Transverse colon (tissue), 4 donors: ENCODE measurements at regions not wholly inside any gene's neighbourhood (a gene's known extent, or its start where the extent isn't known, plus 50 kb on each side); places are given as distances from the start of the nearest gene placed in this dataset.

Experiments used
- CTCF ChIP-seq, 5 experiments: fragments of 200-600 bp in 3 of 5; fragments of 450-650 bp in 2 of 5; sonication (generic) in 3 of 5; IDR thresholded peaks; 1 replicate in 2 of 5; 2 replicates in 3 of 5; pipeline ENCODE4 v1.5.1; 2016 to 2017; ENCODE audit warnings: antibody characterized with exemption in 5 of 5, inconsistent platforms in 3 of 5, mild to moderate bottlenecking in 2 of 5, moderate library complexity in 1 of 5
- POLR2A ChIP-seq: fragments of 450-650 bp; IDR thresholded peaks from one replicate; pipeline ENCODE4 v1.6.1; 2016; ENCODE audit warnings: antibody characterized with exemption, mild to moderate bottlenecking, moderate library complexity
- POLR2AphosphoS5 ChIP-seq, 3 donors: sonication (generic); formaldehyde crosslinking; IDR thresholded peaks; one replicate each; pipeline ENCODE4 v1.6.1; 2016; ENCODE audit warnings: antibody characterized with exemption in 3 of 3

DNA sequence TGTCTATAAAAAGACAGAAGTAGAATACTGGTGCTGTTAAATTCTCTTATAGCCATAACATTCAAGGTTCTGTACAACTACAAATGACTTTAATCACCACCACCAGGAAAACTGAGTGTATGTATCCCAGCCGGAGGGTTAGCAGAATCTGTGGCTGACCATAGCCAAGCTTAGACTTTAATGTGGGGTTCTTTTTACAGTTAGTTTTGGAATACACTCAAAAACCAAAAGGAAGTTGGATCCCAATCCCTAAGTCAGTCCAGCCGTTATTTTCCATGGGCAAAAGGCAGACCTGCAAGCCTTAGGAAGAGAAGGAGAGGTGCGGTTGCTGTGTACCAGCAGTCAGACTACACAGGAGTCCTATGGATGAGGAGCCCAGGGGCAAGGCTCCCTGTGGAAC is 179.8 kb downstream of the ENC1 start:
- TF ChIP-seq CTCF (IDR thresholded peaks at IDR 0.05) = no peak
- TF ChIP-seq POLR2A = no peak
- no peak for TF ChIP-seq POLR2AphosphoS5 (IDR thresholded peaks at IDR 0.05)
